B cell (primary cell): ENCODE measurements at regions not wholly inside any gene's neighbourhood (a gene's known extent, or its start where the extent isn't known, plus 50 kb on each side); places are given as distances from the start of the nearest gene placed in this dataset.

Experiments used
- ATAC-seq: fragments of 200-7000 bp; cut with Tn5 transposase; one replicate; pipeline ENCODE4 v1.10.0; 2021; ENCODE audit warnings: low read depth, mild to moderate bottlenecking, moderate number of reproducible peaks, moderate library complexity
- CTCF ChIA-PET: fragments of 350-600 bp; sonication (Branson Sonifier 250); formaldehyde crosslinking; loops from one replicate; lab custom pipeline; 2021; ENCODE audit warnings: antibody characterized with exemption, inconsistent platforms; lab: Charles Lee
- POLR2A ChIA-PET: fragments of 350-600 bp; sonication (Branson Sonifier 250); formaldehyde crosslinking; loops from one replicate; lab custom pipeline; 2021; ENCODE audit warnings: antibody characterized with exemption; lab: Charles Lee
- DNase-seq: peaks from one replicate; pipeline ENCODE4 v3.0.0; 2013
- H2AFZ ChIP-seq: 2 replicates; pipeline ENCODE4 v1.6.1; 2012; ENCODE audit warnings: mild to moderate bottlenecking, low read depth, low read length; ENCODE audit not compliant: insufficient read depth, poor library complexity, severe bottlenecking
- H3K27ac ChIP-seq, 2 donors: 1 replicate in 1 of 2; 2 replicates in 1 of 2; pipeline ENCODE4 v1.5.1; 2012 to 2013; ENCODE audit warnings: low read length in 2 of 2, mild to moderate bottlenecking in 2 of 2, moderate library complexity in 1 of 2
- H3K27me3 ChIP-seq, 4 experiments: fragments of 200-600 bp in 1 of 4; sonication (generic) in 1 of 4; replicated peaks in 1 of 4; 1 replicate in 2 of 4; 2 replicates in 2 of 4; pipeline versions ENCODE4 v1.6.1 to v1.7.0; 2013 to 2016; ENCODE audit warnings: low read length in 3 of 4, mild to moderate bottlenecking in 2 of 4, mixed read lengths in 1 of 4, moderate library complexity in 1 of 4; ENCODE audit not compliant: insufficient read depth in 4 of 4, control insufficient read depth in 3 of 4; ENCODE audit errors: control extremely low read depth in 1 of 4
- H3K36me3 ChIP-seq, 2 experiments: replicated peaks in 1 of 2; 1 replicate in 1 of 2; 2 replicates in 1 of 2; pipeline versions ENCODE4 v1.6.1 to v1.7.1; 2013; ENCODE audit warnings: low read length in 1 of 2; ENCODE audit not compliant: insufficient read depth in 2 of 2, control insufficient read depth in 1 of 2; ENCODE audit errors: control extremely low read depth in 1 of 2, extremely low read depth in 1 of 2
- H3K4me1 ChIP-seq, 2 donors: fragments of 200-600 bp in 1 of 2; sonication (generic) in 1 of 2; 1 replicate in 1 of 2; 2 replicates in 1 of 2; pipeline versions ENCODE4 v1.5.1 to v1.6.1; 2013 to 2017; ENCODE audit warnings: low read length in 2 of 2; ENCODE audit not compliant: control insufficient read depth in 2 of 2, insufficient read depth in 2 of 2
- H3K4me2 ChIP-seq: replicated peaks from 2 replicates; pipeline ENCODE3; 2012; ENCODE audit warnings: mild to moderate bottlenecking, low read depth, low read length; ENCODE audit not compliant: poor library complexity, severe bottlenecking
- H3K4me3 ChIP-seq, 5 experiments: fragments of 200-600 bp in 1 of 5; sonication (generic) in 1 of 5; 1 replicate in 3 of 5; 2 replicates in 2 of 5; pipeline versions ENCODE4 v1.5.1 to v1.7.0; 2011 to 2016; ENCODE audit warnings: low read length in 4 of 5, mild to moderate bottlenecking in 4 of 5, low read depth in 2 of 5, control low read depth in 1 of 5, moderate library complexity in 1 of 5; ENCODE audit not compliant: insufficient read depth in 1 of 5; ENCODE audit errors: control extremely low read depth in 1 of 5, extremely low read depth in 1 of 5
- H3K79me2 ChIP-seq: fragments of 200-600 bp; sonication (generic); one replicate; pipeline ENCODE4 v1.6.0; 2016; ENCODE audit warnings: low read length; ENCODE audit not compliant: control insufficient read depth, insufficient read depth
- H3K9ac ChIP-seq: fragments of 200-600 bp; sonication (generic); 2 replicates; pipeline ENCODE4 v1.6.1; 2017; ENCODE audit warnings: mild to moderate bottlenecking, low read length, moderate library complexity
- H3K9me3 ChIP-seq, 3 donors: one replicate each; pipeline versions ENCODE4 v1.6.1 to v1.7.1; 2013; ENCODE audit warnings: low read length in 2 of 3; ENCODE audit not compliant: control insufficient read depth in 2 of 3, insufficient read depth in 1 of 3; ENCODE audit errors: control extremely low read depth in 1 of 3
- H4K20me1 ChIP-seq: 2 replicates; pipeline ENCODE4 v1.6.0; 2012; ENCODE audit warnings: mild to moderate bottlenecking, low read length; ENCODE audit not compliant: insufficient read depth, control insufficient read depth, poor library complexity, severe bottlenecking
- H3K27ac Mint-ChIP-seq: one replicate; pipeline ENCODE4 v1.8.0; 2021; ENCODE audit warnings: mixed read lengths
- H3K27me3 Mint-ChIP-seq: one replicate; pipeline ENCODE4 v1.8.0; 2021; ENCODE audit warnings: mixed read lengths
- H3K4me1 Mint-ChIP-seq: one replicate; pipeline ENCODE4 v1.8.0; 2021; ENCODE audit warnings: mixed read lengths
- H3K4me3 Mint-ChIP-seq: one replicate; pipeline ENCODE4 v1.8.0; 2021; ENCODE audit warnings: mixed read lengths
- H3K9me3 Mint-ChIP-seq: one replicate; pipeline ENCODE4 v1.8.0; 2022; ENCODE audit warnings: mixed read lengths; ENCODE audit not compliant: insufficient read depth
- CTCF ChIP-seq: fragments of 200-600 bp; IDR thresholded peaks from one replicate; pipeline ENCODE4 v1.8.0; 2022; ENCODE audit warnings: antibody characterized with exemption, mild to moderate bottlenecking
- EZH2 ChIP-seq: IDR thresholded peaks from 2 replicates; pipeline ENCODE4 v1.6.1; 2012; ENCODE audit warnings: borderline replicate concordance, low read depth, mild to moderate bottlenecking, moderate library complexity, low read length; ENCODE audit not compliant: insufficient read depth, poor library complexity, severe bottlenecking
- WGBS: methylation state at CpG from one replicate; pipeline ENCODE4 v1.1.5; 2013; ENCODE audit warnings: missing lambda C conversion rate; ENCODE audit not compliant: insufficient coverage; 5-methylcytosine and 5-hydroxymethylcytosine counted together
- intact Hi-C: fragments of 100-400 bp; cut with micrococcal nuclease; formaldehyde crosslinking; loops from one replicate; pipeline ENCODE4 v1.10.0; 2022

- H3K27ac Mint-ChIP-seq: no peak overlapping the region
- H3K4me2 ChIP-seq: no peak overlapping the region
- ChIA-PET POLR2A (no interaction called here), CTCF (no interaction called here)
- no peak overlapping the region for H3K9ac ChIP-seq
- no peak overlapping the region for H3K4me3 Mint-ChIP-seq
- H2AFZ ChIP-seq: no peak overlapping the region
- intact Hi-C loops: no loop called here
- ATAC-seq (no peak), DNase-seq (no peak)
- H3K27ac ChIP-seq: no peak overlapping the region
- H3K27me3 Mint-ChIP-seq: no peaks in the 10 kb centered on the region
- no CpG with 5 or more reads among the region's 1 CpG for WGBS
- H3K4me1 Mint-ChIP-seq: no peaks in the 10 kb centered on the region
- TF ChIP-seq CTCF (no peak), EZH2 (no peak)
- no peaks in the 10 kb centered on the region for H3K4me1 ChIP-seq
- H3K9me3 Mint-ChIP-seq: no peaks in the 10 kb centered on the region
- no peaks in the 10 kb centered on the region for H3K36me3 ChIP-seq
- no peak overlapping the region for H3K4me3 ChIP-seq
- H3K9me3 ChIP-seq: no peaks in the 10 kb centered on the region
- no peaks in the 10 kb centered on the region for H3K79me2 ChIP-seq
- H4K20me1 ChIP-seq: no peaks in the 10 kb centered on the region
- H3K27me3 ChIP-seq: no peaks in the 10 kb centered on the region
These were observed 839.9 kb downstream of the USP25 start for GRCh38 chr21:16569679-16570078.

- Histone ChIP-seq H3K9me3 (no peaks in the 10 kb centered on the region), H3K9ac (no peak overlapping the region), H4K20me1 (no peaks in the 10 kb centered on the region), H2AFZ (no peak overlapping the region), H3K79me2 (no peaks in the 10 kb centered on the region), H3K4me1 (no peaks in the 10 kb centered on the region), H3K27ac (no peak overlapping the region), H3K36me3 (no peaks in the 10 kb centered on the region), H3K27me3 (no peaks in the 10 kb centered on the region), H3K4me2 (no peak overlapping the region), H3K4me3 (no peak overlapping the region)
- intact Hi-C loops: no loop called here
- CTCF ChIA-PET: no interaction called here
- no peak for ATAC-seq
- H3K27me3 Mint-ChIP-seq: no peaks in the 10 kb centered on the region
- TF ChIP-seq CTCF (no peak), EZH2 (no peak)
- POLR2A ChIA-PET: no interaction called here
- WGBS: no CpG with 5 or more reads among the region's 4 CpGs
- DNase-seq: no peak
- no peak overlapping the region for H3K4me3 Mint-ChIP-seq
- H3K27ac Mint-ChIP-seq: no peak overlapping the region
- H3K4me1 Mint-ChIP-seq: no peaks in the 10 kb centered on the region
- no peaks in the 10 kb centered on the region for H3K9me3 Mint-ChIP-seq
These were observed 840.4 kb downstream of the USP25 start for GRCh38 chr21:16570171-16570570.
